KG1 (cell line): ENCODE measurements at regions not wholly inside any gene's neighbourhood (a gene's known extent, or its start where the extent isn't known, plus 50 kb on each side); places are given as distances from the start of the nearest gene placed in this dataset.
"Not testable (repeated sequence)": the region's sequence is repeated elsewhere in the genome, so short reads cannot be mapped to it uniquely, and the experiment has no call there.

Experiments
- DNase-seq: peaks from one replicate; lab custom pipeline; 2025; lab: John Stamatoyannopoulos, UW

DNA sequence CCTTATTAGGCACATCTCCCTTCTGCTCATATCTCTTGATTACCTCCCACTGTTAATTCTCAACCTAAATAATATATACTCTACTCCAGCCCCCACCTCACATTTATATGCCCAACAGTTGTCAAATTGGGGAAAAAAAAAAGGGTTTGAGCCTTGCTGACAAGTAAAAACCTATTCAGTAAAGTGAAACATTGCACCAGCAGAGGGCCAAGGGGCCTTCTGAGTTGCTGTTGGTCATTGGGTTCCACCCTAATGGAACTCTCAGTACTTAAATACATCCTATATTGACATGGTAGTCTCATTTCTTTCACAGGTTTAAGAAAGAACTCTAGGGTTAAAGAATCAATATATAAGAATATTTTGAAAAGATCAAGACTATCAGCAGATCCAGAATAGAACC lies 362.2 kb downstream of the SMARCA1 start:
- no peak for DNase-seq

DNA sequence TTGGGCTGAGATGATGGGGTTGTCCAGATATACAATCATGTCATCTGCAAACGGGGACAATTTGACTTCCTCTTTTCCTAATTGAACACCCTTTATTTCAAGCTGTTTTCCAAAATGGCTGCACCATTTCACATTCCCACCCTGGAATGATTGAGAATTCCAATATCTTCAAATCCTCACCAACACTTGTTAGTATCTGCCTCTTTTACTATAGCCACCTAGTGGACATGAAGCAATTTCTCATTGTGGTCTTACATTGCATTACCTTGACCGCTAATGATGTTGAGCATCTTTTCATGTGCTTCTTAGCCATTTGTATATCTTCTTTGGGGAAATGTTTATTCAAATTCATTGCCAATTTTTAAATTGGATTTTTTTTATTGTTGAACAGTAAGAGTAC lies 364.8 kb downstream of the SMARCA1 start:
- DNase-seq = no peak

DNA sequence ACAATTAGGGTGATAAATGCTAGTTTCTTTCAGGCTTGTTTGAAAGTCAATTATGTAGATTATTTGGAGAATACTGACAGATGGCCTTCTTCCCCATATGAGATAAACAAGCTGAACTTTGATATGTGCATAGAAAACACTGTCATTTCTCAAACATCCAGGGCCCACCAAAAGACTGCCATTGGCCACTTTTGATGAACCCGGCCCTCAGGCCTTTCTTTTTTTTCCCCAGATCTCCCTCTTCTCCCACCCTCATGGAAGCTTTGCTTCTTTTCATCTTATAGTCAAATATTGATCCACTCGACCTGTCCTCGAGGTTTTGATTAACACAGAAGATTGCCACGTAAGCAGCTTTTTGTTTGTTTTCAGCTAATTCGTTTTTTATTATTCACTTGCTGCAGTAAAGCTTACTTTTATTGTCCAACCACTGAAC lies 377.4 kb downstream of the SMARCA1 start:
- no peak for DNase-seq

DNA sequence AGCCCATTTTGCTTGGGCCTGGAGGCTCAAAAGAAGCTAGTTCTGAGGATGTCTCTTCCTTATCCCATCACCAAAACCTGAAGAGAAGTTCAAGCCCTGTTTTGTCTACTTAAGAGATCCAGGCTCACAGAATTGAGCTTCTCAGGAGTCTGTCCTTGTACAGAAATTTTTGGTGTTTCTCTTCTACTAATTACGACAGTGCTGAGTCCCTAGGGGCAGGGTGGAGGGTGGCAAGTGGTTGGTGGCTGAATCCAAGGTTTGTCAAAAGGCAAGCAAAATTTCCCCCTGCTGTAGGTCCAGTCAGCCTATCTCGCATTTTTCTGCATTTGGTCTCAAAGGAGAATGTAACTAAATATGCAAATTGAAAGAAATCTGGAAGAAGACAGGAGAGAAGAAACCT lies 377.9 kb downstream of the SMARCA1 start:
- DNase-seq = no peak

DNA sequence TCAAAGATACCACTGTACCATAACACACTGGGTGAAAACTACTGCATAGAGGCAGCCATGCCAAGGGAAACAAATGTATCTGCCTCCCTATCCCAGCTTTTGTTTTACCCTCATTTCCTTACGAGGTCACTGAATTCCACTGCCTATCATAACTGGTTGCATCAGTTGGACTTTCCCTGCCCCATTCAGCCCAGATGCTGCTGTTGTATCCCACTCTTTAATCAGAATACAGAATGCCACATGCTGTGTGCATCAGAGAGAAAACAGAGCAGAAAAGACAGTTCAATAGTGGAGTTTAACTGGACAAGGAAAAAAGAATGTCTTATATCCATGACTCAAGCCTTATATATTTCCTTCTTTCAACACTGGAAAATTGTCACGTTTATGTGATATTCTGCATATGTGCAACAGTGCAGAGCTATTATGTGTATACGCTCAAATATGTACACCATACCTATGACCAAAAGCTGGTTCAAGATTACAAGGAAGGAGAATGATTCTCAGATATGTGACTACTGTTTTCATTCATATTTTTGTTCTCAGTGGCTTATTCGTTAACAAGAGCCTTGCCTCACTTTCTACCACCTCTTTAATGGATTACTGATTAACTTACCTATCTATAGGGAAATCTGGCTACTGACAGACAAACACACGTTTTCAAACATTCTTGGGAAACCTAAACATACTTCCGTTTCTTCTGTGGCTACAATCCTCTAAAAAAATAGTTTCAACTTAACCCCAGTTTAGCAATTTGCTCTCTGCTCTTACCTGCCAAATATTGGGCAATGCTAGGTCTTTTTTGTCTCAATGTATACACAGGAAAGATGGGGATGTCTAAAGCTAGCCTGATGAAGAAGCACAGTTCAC lies 378.9 kb downstream of the SMARCA1 start:
- DNase-seq = no peak

DNA sequence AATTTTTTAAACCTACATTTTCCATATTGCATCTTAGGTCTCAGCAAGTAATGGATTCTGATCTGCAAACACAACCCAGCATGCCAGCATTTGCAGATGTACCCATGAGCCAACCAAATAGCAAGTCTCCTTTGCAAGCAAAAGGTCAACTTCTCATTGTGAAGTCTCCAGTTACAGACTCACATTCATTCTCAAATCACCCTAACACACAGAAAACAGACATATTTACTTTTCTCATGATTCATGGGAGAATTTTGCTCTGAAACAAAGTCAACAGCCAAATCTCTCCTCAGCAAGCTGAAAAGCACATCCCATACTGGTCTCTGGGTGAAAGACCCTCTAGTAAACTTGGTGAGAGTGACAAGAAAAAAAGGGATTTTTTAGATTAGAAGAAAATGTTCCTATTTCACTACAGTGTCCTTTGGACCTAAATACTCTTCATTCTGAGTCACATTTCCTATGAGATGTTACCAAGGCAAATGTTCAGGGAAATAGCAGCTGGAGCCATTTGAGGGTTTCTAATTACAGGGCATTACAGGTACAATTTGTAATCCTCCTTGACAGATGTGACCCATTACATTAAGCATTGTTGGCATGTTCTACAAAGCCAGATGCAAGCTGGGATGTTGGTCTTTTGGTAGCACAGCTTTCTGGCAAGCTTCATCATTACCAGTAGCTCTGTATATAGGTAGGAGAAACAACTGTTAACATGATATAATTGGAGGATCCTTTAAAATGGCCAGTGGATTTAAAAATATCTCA lies 383.3 kb downstream of the SMARCA1 start:
- no peak for DNase-seq

DNA sequence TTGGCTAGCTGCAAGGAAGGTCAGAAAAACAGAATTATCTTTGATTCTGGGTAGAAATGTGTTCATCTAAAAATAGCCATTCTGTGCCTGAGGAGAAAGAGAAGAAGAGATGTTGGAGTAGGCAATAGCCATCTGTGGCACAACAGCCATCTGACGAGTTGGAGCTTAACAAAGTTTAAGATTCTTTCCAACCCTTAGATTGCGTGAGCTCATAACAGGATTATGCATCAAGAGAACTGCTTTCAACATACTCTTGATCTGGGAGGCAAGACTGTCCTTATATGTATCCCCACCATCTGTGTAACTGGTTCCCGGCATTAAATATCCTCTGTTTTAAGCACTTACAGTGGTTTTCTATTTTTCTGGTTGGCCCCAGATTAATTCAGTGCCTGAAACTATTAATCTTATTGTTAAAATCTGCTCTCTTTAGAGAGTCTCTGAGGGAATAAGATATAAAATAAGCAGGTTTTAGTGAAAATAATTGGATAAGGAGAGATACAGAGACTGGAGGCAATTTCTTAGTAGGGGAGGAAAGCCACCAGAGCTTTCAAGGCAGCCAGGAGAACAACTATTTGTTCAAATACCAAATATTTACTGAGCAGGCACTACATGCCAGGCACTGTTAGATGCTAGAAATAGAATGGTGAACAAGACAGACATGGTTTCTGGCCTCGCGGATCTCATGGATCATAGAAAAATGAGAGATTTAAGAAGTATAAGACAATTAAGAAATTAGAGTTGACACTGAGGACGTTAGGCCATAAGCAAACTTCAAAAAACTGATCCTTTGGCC lies 398.0 kb downstream of the SMARCA1 start:
- no peak for DNase-seq

DNA sequence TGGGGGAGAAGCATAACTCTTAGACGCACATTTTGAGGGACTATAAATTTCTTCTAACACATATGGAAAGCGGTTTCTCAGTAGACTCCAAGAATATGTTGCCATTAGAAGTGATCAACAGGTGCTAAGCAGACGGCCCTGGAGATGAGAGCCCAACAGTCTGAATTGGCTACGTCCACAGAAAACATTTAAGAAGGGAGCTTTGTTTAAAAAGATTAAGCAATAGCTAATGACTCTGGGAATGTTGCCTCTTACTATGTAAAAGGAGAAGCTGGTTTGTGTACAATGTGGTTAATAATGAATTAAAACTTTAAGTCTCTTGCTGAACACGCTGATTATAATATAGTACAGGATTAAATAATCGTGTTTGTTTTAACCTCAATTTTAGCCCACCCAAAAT lies 399.5 kb downstream of the SMARCA1 start:
- no peak for DNase-seq

DNA sequence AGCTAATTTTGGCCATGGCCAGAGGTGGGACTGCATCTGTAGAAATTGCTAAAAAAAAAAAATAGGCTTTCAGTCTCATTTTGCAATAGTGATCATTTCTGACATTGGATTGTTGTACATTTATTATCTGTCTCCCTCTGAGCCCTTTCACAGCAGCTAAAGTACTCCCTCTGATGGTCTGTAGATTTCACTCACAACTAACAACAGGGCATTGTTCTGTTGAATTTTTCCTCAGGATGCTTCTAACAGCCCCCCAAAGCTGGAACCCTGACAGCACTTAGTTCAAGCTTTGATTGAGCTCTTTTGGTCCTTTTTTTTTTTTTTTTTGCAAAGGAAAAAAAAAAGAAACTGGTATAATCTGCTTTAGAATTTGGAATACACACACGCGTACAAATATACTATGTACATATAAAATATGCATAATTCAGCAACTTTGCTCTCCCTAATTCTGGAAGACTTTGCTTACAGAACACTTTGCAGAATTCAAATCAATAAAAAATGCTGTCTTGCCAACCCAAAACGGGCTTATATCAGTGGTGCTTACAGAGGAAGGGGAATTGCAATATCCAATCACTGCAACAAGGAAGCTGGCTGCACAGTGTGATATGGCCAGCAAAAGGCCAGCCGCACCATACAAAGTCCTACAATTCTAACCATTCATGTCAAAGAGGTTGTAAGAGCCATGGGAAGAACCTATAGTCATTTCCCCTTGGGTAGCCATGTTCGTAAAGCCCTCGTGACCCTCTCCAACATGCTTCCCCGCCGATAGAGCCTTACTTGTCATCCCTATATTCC lies 406.4 kb downstream of the SMARCA1 start:
- no peak for DNase-seq

DNA sequence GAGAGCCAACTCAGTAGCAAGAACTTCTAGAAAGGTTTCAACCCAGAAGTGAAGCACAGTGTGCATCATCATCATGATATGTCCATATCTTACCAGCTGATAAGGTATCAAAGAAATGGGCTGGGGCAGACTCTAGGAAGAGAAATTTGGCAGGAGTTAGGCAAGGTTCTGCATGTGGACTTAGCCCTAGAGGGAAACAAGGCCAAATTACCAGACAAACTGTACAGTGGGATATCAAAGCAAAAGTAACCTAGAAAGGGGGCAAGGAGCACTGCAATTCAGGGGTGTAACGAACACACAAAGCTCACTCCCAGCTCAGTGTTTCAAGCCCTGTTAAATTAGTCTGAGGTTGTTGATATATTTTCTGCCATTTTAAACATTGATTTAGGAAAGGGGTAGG lies 407.4 kb downstream of the SMARCA1 start:
- DNase-seq = no peak

DNA sequence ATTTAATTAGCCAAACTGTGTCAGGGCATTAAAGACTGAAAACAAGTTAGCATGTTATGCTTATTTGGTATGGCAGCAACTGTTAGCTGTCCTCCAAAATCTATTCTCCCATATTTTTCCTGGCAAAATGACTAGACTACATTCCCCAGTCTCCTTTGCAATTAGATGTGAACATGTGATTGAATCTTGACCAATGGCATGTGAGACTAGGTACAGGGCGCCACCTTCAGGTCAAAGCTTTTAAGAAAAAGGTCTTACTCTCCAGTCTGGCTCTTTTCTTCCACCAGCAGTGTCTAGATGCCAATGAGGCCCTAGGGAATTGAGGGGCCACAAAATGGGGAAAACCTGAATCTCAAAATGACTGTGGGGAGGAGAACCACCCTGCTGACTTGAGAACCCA lies 408.2 kb downstream of the SMARCA1 start:
- peak; percentile 0 for DNase-seq

DNA sequence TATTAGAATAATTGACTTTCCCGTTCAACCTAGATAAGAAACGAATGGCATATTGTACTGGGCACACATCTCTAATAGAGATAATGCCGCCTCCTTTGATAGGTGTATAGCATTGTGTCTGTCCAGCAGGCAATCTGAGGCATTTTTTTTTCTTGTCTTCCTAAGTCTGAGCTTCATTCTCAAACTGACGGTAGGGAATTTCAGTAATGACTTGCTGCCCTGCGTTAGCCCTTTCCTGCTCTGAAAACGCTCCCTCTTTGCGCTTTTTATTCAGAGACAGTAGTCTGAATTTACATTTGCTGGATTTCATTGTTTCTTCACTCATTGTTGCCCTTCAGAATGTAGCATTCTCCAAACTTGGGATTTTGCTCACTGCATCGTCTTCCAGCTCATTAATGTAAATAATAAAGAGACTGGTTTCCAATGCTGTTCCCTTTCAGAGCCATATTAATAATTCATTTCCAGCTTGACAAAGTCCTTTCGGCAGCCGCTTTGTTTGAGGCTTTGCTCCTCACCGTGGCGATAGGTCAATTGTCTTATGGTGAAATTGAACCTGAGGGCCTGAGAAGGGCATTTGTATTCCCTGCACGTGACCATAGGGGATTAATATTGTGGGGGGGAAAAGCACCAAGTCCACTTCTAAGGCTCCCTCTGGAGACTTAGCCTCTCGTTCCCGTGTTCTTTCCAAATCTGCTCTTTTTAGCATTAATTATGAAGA lies 412.1 kb downstream of the SMARCA1 start:
- no peak for DNase-seq

DNA sequence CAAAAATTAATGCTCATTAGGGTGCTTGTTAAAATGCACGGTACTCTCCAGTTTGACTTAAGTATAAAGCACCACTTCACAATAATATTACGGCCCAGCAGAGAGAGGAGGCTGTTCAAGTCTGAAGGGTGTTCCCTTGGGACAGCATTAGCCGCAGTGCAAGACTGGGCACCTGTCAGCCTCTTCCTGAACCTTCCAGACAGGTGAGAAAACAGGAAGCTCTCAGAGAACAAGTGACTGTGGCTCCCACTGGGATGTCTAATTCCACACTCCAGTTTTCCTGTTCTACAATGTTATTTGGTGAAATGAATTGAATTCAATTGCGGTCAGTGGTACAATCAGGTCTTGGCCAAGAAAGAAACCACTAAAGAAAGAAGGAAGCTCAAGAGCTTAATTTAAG lies 414.4 kb downstream of the SMARCA1 start:
- DNase-seq = no peak

DNA sequence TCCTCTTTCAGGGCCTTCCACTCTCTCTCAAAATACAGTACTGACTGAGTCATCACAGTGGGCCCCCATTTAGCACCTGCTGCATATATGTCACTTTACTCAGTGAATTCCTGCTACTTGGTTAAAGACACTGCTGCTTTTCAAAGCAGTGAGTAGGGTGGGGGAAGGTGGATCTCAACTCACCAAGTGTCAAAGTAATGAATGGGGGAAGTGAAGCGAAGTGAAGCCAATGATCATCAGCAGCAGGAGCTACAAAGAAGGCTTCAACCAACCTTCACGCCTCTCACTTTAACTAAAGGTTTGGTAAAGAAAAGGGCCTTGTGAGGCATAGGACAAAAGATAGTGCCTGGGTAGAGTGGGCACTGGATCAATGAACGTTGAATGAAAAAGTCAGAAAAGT lies 424.1 kb downstream of the SMARCA1 start:
- DNase-seq = no peak

DNA sequence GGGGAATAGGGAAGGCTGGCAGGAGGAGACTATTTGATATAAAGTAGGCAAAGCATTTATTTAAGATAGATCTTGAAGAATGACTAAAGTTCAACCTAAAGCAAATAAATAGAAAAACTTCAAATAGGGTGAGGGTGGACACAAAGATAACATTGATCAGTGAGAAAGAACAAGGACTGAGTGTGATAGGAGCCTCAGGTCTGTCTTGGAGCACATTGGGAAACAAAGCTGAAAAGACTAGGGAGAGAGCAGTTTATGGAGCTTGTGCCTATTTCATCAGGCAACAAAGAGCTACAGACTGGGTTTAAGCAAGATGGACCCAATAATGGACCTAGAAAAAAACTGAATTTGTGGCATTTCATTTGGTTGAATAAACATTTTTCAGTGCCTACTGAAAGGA lies 425.6 kb downstream of the SMARCA1 start:
- no peak for DNase-seq

DNA sequence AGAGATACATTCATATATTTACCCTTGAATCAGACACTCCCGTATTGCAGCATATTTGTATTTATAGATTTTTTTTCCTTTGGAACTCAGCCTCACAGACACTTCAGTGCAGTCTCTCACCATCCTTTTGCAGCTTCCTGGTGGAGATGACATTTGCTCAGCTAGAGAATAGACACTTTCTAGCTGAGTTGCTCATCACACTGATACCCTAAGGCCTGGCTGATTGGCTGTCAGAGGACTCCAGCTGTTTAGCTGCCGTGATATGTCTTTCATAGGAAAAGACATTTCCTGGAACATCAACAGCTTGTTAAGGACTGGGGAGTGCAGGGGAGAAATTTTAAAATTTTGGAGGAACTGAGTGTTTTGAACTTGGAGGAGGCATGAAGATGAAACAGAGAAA lies 429.6 kb downstream of the SMARCA1 start:
- DNase-seq = no peak

DNA sequence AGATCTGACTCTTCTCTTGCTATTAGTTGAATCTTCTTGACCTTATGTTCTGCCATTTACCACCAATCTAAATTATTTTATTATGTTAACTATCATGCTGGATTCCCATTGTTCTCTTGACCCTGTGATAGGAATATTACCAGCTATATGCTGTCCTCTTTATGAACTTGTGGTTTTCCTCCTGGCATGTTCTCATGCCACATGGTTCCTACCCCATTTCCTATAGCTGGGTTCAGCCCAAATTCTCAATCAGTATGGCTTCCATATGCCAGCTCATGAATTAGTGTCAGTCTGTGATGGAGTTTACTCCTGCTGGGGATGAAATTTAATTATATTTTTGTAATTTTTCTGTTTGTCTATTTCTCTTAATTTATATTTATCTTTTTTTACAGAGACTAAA lies 430.5 kb downstream of the SMARCA1 start:
- no peak for DNase-seq

DNA sequence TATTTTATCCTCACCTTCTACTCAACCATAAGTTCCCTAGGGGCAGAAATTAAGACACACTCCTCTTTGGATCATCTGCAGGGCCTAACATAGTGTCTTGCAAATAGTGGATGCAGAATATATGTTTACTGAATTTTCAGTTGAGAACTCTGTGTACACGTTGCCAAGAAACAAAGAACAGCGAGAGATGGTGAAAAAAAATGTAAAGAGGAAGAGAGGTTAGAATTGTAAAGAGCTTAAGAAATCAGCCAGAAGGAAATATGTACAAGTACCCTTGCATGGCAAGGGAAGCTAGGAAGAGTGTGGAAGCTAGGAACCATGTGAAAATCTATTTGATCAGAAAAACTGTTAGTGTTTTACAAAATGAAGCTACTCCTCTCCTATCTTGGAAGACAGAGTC lies 431.0 kb downstream of the SMARCA1 start:
- no peak for DNase-seq

DNA sequence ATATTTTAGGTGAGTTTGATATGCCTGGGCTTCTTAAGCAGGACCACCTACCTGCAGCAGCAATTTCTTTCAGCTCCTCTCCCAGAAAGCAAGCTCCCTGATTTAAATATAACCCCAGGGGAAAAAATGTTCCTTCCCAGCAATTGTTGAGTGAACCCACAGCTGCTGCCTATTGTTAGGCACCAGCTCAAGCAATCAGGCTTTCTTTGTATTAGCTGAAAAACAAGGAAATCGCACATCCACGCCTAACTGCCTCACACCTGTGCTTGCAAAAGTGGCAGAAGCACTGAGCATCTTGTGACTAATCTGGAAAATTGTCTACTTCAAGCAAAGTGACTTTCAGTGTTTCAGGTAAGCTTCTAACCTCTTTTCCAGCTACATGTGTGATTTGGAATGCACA lies 432.2 kb downstream of the SMARCA1 start:
- no peak for DNase-seq

DNA sequence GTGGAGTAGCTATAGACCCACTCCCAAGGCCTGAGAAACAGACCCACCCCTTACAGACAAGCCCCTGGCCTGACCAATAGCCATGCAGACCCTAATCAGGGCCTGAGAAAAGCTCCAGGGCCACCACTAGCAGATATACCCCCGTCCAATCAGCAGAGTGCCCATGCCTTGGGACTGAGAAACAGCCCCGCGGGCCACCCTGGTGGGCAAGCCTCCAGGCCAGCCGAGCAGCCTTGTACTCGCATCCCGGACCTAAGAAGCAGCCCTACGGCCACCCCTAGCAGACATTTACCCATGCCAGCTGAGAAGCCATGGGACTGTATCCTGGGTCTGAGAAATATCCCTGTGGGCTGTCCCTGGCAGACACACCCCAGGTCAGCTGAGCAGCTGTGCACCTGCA lies 436.5 kb downstream of the SMARCA1 start:
- DNase-seq = no peak

DNA sequence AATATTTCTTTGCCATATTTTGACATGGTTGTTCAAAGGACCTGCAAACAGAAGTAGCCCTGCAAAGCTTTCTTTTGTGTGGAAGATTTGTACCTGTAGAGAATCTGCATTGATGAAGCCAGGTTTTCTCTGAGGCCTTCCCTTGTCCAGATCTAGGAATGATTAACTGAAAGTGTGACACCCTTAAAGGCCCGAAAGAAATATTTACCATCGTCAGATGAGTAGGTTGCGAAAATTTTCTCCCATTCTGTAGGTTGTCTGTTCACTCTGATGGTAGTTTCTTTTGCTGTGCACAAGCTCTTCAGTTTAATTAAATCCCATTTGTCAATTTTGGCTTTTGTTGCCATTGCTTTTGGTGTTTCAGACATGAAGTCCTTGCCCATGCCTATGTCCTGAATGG lies 439.0 kb downstream of the SMARCA1 start:
- not testable (repeated sequence) for DNase-seq
